GM21529 (cell line): ENCODE measurements at regions not wholly inside any gene's neighbourhood (a gene's known extent, or its start where the extent isn't known, plus 50 kb on each side); places are given as distances from the start of the nearest gene placed in this dataset.
A peak's percentile ranks its signal among the peaks of the same experiment; 100 is the strongest.
"Not testable (repeated sequence)": the region's sequence is repeated elsewhere in the genome, so short reads cannot be mapped to it uniquely, and the experiment has no call there.

Experiments
- ATAC-seq: cut with Tn5 transposase; IDR thresholded peaks from one replicate; pipeline ENCODE4 v1.9.1; 2021; ENCODE audit not compliant: unreplicated experiment

DNA sequence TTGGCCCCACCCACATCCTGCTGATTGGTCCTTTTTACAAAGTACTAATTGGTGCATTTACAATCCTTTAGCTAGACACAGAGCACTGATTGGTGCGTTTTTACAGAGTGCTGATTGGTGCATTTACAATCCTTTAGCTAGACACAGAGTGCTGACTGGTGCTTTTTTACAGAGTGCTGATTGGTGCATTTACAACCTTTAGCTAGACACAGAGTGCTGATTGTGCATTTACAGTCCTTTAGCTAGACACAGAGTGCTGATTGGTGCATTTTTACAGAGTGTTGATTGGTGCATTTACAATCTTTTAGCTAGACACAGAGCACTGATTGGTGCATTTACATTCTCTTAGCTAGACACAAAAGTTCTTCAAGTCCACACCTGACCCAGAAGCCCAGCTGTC is 144.2 kb upstream of the XIRP2 start:
- ATAC-seq = not testable (repeated sequence)

DNA sequence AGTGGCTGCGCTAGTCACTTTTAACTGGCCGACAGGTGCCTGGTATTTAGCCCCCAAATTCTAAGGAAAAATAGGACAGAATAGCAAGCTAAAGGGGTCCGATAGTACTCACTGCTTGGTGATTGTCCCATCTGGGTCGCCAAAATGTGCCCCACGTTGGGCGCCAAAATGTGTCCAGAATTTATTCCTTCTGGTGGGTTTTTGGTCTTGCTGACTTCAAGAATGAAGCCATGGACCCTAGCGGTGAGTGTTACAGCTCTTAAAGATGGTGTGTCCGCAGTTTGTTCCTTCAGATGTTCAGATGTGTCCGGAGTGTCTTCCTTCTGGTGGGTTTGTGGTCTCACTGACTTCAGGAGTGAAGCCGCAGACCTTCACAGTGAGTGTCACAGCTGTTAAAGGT is 144.8 kb upstream of the XIRP2 start:
- ATAC-seq = not testable (repeated sequence)

GRCh38 chr2:166727095-166727494 is 161.2 kb upstream of the XIRP2 start:
- ATAC-seq = peak; percentile 100

DNA sequence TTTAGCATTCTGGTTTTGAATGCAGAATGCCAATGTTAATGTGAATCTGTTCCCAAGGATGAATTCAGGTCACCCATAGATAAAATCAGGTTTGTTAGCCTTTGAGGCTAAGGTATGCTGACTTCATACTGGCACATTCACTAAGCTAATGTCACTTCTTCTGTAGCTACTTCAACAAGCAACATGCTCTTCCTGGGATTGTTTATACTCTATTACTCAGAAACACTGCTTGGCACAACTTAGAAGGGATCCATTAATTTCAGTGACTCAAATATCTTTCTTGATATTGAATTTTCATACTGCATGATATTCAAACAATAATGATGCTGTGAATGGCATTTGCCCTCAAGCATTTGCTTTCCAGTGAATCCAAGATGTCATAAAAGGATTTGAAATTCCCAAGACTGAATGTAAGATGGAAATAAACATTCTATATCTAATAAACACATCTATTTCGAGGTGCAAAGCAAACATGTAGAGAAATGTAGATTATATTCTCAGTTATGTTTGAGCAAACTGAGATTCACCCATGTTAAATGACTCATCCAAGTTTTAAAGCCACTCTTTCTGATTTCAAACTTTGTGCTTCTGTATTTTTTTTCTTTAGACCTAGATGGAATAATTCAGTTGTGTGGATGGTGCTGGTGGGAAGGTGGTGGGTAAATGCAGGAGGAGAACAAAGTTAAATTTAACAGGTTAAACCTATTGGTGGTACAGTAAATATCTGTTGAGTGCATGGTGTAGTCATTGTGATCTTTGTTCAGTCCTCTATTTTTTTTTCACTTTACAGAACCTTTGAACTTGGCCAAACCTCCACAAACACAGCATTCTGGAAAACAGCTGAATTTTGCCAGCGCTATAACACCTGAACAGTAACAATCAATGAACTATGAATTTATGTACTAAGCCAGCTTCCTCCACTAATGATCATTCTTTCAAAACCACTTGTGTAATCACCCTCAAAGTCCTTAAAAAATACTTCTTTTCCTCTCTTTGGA is 162.1 kb upstream of the XIRP2 start:
- ATAC-seq = no peak

- ATAC-seq = no peak
Measured at GRCh38 chr2:166716968-166717367, 171.3 kb upstream of the XIRP2 start.

GRCh38 chr2:166700079-166700478 is 188.2 kb upstream of the XIRP2 start:
- ATAC-seq = no peak

DNA sequence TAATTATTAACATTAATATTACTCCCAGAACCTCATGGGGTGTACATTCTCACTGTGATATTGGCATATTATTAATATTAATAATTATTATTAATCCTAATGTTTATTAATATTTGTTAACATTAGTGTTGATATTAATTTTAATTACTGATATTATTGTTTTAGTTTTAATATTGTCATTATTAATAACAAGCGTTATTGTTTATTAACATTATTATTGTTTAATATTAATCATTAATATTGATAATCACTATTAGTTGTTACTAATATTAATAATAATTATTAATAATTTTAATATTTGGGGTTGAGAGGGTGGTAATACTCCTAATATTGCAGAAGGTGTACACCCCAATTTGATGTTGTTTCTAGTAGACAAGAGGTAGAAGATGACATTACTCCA is 193.1 kb upstream of the XIRP2 start:
- ATAC-seq = no peak

DNA sequence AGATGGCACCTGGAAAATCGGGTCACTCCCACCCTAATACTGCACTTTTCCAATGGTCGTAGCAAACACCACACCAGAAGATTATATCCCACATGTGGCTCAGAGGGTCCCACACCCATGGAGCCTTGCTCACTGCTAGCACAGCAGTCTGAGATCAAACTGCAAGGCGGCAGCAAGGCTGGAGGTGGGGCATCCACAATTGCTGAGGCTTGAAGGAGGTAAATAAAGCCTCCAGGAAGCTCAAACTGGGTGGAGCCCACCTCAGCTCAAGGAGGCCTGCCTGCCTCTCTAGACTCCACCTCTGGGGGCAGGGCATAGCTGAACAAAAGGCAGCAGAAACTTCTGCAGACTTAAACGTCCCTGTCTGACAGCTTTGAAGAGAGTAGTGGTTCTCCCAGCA is 192.0 kb upstream of the SCN7A start:
- ATAC-seq = not testable (repeated sequence)

GRCh38 chr2:166677996-166678395 is 183.9 kb upstream of the SCN7A start:
- no peak for ATAC-seq

GRCh38 chr2:166676716-166677115 is 182.7 kb upstream of the SCN7A start:
- no peak for ATAC-seq

DNA sequence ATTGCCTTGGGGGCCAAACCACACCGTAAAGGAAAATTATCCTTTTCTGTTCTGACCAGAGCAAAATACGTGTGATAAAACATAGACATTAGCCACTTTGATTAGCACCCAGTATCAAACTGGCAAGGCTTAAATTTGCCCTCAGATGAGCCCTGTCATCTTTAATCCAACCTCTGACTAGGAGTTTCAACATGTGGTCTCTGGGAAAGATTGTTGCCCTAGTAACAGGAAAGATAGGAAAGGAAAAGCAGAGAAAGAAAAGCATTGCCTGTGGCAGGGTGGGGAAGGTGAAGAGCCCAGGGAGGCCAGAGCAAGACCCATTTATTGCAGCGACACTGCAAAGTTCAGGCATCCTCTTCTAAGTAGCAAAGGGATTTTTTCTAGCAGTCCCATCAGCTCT is 181.5 kb upstream of the SCN7A start:
- no peak for ATAC-seq

- no peak for ATAC-seq
Measured at GRCh38 chr2:166673986-166674385, 179.9 kb upstream of the SCN7A start.

- ATAC-seq = no peak
Measured at GRCh38 chr2:166671801-166672200, 177.8 kb upstream of the SCN7A start.

DNA sequence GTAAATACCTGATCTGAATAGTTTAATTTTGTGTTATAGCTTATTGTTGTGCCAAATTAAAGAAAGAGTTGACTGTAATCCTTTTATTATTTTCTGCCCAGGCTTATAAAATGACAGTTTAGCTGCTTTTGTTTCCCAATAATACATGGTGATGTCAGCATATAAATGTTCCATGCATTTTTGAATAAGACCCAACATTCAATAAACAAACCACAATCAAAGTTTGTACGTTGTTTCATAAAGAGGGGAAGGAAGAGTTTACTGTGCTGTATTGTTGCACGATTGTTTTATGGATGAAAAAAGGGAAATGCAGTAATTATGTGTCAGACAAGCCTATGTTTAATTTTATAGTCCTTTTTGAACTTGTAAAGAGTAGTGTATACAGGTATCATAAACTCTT is 177.2 kb upstream of the SCN7A start:
- no peak for ATAC-seq

DNA sequence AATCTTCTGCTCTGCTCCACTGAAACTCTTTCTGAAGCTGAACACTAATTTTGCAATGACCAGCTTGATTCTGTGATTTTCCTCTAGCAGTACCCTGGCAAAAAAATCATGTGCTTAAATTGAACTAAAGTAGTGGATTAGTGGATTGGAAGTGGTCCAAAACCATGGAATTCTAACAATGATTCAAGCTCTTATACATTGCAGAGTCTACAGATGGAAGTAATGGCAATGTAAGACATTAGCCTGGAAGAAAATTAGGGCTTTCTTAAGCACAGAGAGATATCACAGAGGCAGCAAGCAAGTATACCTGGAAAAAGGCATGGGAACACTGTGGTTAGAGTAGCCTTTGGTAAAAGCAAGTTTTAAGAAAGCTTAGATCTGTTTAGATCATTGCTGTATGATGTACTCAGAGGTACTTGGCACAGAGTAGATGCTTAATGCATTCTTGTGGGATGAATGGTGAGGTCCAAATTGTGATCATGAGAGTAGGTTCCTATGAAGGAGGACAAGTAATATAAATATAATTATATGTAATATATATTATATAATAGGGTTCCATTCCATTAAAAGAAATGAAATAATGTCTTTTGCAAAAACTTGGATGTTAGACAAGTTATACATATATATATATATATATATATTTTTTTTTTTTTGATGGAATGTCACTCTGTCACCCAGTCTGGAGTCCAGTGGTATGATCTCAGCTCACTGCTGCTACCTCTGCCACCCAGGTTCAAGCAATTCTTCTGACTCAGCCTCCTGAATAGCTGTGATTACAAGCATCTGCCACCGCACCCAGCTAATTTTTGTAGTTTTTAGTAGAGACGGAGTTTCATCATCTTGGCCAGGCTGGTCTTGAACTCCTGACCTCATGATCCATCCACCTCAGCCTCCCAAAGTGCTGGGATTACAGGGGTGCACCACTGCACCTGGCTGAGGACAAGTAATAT is 172.2 kb upstream of the SCN7A start:
- no peak for ATAC-seq

DNA sequence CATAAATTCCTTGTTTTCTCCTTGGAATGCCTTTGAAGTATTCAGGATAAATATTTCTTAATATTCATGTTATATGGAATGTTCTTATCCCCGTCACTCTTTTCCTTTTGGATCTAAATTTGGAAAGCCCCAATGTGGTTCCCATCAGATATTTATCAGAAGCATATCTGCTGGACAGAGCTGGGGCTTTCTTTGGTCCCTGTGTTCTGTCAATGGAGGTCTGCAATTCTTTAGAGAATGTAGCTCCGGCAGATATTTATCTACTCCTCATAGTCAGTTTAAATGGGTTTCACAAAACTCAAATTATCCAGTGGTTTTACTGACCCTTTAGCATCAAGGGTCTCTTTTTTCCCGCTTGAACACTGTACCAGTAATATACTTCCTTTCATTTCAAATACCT is 167.8 kb upstream of the SCN7A start:
- no peak for ATAC-seq

DNA sequence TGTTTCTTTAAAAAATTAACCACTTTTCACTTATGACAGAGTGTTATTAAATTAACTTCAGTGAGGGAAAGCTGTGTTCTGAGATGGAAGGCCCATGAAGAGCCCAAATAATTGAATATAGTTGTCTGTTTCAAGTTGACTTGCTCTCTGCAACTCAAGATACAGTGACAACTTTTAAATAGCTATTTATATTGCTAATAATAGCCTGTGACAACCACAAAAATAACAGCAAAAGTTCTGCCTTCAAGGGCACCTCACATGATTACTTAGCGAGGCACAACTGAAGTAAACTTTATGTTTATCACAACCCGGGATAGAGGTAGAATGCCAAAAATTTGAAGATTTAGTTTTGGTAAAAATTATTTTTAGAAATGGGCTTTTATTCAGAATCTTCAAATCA is 167.3 kb upstream of the SCN7A start:
- no peak for ATAC-seq

DNA sequence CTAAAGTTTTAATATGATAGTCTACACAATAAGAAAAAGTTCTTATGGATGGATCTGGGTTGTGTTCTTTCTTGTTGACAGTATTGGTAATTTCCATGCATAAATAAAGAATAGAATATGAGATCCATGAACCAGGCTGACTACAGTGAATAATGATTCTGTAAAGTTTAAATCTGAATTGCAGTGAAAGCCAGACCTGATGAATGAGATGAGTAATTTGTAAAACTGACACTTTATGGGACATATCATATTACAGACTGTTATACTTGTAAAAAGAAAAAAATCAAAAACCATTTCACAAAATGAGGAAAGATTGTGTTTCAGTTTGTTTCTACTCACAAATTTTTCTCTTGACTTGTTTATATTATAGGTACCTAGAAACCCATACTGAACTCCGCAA is 164.9 kb upstream of the SCN7A start:
- ATAC-seq = no peak

DNA sequence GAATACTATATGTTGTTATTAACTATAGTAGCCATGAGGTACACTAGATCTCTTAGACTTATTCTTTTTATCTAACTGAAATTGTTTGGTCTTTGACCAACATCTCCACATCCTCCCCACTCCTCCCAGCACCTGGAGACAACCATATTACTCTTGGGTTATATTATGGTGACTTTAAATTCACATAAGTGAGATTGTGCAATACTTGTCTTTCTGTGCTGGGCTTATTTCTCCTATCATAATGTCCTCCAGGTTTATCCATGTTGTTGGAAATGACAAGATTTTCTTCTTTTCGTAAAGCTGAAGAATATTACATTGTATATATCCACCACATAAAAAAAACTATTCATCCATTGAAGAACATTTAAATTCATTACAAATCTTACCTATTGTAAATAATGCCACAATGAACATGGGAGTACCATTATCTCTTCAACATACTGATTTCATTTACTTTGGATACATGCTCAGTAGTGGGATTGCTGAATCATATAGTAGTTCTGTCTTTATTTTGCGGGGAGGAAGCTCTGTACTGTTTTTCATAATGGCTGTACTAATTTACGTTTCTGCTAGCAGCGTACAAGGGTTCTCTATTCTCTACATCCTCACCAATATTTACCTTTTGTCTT is 159.2 kb upstream of the SCN7A start:
- ATAC-seq = no peak

DNA sequence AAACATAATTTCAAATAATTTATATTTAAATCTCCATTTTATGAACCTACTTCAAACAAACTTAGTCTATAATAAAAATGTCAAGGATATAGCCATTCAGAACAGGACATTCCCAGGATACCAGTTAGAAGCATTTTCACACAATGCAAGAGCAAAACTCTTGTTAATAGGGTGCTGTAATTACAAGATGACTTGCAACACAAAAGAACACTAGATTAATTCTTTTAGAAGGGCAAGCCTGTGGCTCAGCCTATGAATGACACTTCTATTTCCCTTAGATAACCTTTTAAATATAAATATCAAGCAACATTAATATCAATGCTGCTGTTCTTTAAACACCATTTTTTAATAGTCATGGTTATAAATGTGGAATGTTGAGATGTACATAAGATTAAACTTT is 157.9 kb upstream of the SCN7A start:
- no peak for ATAC-seq

DNA sequence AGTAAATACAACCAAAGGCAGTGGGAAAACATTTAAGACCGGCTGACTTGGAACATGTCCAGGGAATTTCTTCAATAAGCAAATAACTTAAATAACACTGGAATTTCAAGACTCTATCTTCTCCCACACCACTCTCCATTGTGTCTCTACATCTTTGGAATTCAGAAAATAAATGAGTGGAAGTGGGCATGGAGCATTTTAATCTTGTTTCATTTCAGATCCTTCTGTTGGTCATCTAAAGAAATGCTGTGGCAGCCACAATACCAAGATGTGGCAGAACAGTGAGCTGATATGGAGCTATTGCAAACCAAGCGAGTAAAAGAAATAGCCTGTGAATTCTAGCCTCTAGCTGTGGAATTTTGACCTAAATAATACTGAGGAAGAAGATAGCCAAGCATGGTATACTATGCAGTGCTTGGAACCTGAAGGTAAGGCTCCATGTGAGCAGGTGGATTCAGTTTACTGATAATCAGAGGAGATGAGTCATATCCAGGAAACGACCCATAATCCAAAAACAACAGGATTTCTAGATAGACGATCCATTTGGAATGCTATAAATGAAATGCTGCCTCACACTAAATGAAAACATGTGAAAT is 157.1 kb upstream of the SCN7A start:
- ATAC-seq = no peak
